Spleen (tissue), 7 donors: ENCODE measurements at regions not wholly inside any gene's neighbourhood (a gene's known extent, or its start where the extent isn't known, plus 50 kb on each side); places are given as distances from the start of the nearest gene placed in this dataset.
A peak's percentile ranks its signal among the peaks of the same experiment; 100 is the strongest.

Experiments
- CTCF ChIP-seq, 11 experiments: fragments of 200-600 bp in 7 of 11; fragments of 450-650 bp in 4 of 11; sonication (generic) in 4 of 11; IDR thresholded peaks in 8 of 11; conservative IDR thresholded peaks in 3 of 11; 1 replicate in 7 of 11; 2 replicates in 4 of 11; pipeline versions ENCODE4 v1.4.0 to v1.8.0; 2016 to 2021; ENCODE audit warnings: antibody characterized with exemption in 11 of 11, inconsistent platforms in 4 of 11, mild to moderate bottlenecking in 1 of 11
- POLR2AphosphoS5 ChIP-seq, 3 donors: sonication (generic); formaldehyde crosslinking; IDR thresholded peaks; one replicate each; pipeline ENCODE4 v1.5.1; 2017; ENCODE audit warnings: antibody characterized with exemption in 3 of 3
- donor health status: DM: no; HTN: no; CAD: no; lungs with moderate emphysema.
- donor health status: DM: no; HTN: no; CAD: no.
- donor health status: DM: no; HTN: no; CAD: no.

DNA sequence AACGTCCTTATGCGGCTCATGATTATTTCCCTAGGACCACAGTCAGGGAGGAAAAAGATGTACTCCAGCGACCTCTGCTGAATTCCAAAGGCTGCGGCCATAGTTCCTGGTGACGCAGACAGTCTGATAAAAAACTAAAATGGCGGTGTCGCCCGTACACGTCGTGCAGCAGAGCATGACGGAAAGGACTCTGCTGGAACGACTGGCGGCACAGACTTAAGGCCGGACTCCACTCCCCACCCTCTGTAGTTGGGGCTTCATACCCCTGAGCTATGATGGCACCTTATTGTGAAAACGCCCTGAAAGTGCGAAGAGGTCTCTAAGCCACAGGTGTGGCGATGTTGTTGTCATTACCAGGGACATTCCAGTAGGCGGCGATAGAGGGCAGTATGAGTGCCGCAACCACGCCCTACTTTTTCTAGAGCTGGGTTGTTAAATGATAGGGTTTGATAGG is 90.0 kb upstream of the EDA2R start:
- peak in 9 of 11 experiments; percentile 19 to 63 (median 51) for TF ChIP-seq CTCF (IDR thresholded peaks at IDR 0.05 in 8 of 11, conservative IDR thresholded peaks at IDR 0.05 in 3 of 11)
- no peak for TF ChIP-seq POLR2AphosphoS5 (IDR thresholded peaks at IDR 0.05)
